ENCODE measurements at regions not wholly inside any gene's neighbourhood (a gene's known extent, or its start where the extent isn't known, plus 50 kb on each side); places are given as distances from the start of the nearest gene placed in this dataset.

- no peaks in the 10 kb centered on the region for H3K36me3 ChIP-seq
- no peaks in the 10 kb centered on the region for H3K27me3 ChIP-seq
- peak; percentile 65 to 66 for ATAC-seq (ENCODE audit: low FRiP score in 2 of 2)
- TF ChIP-seq POLR2AphosphoS5 (IDR thresholded peaks at IDR 0.05) = peak in 1 of 2 donors; percentile 11
- no peak for TF ChIP-seq POLR2A (IDR thresholded peaks at IDR 0.05)
- no peak for TF ChIP-seq CTCF (IDR thresholded peaks at IDR 0.05)
- TF ChIP-seq EP300 (IDR thresholded peaks at IDR 0.05) = no peak
- no peak for DNase-seq
- H3K4me1 ChIP-seq = peaks cover 3 to 12% (median 7%) of the 10 kb centered on the region in 4 donors
- no peak overlapping the region for H3K4me3 ChIP-seq
- peak overlapping the region in 3 of 4 donors; percentile 19 to 65 (median 21) for H3K27ac ChIP-seq
- 71 to 80% methylated on average over 3 to 5 of the region's 5 CpGs for WGBS, 2 donors
- no peaks in the 10 kb centered on the region for H3K9me3 ChIP-seq
Measured at GRCh38 chr7:33719059-33719581, 186.2 kb upstream of the BMPER start.

- no peak overlapping the region for H3K4me3 ChIP-seq
- ATAC-seq (ENCODE audit: low FRiP score in 2 of 2) (no peak), DNase-seq (no peak)
- no peaks in the 10 kb centered on the region for H3K36me3 ChIP-seq
- H3K9me3 ChIP-seq = no peaks in the 10 kb centered on the region
- no peak for TF ChIP-seq POLR2A (IDR thresholded peaks at IDR 0.05)
- TF ChIP-seq CTCF (IDR thresholded peaks at IDR 0.05) = no peak
- TF ChIP-seq POLR2AphosphoS5 (IDR thresholded peaks at IDR 0.05) = no peak
- no peak for TF ChIP-seq EP300 (IDR thresholded peaks at IDR 0.05)
- peaks cover 13 to 18% (median 14%) of the 10 kb centered on the region in 4 donors for H3K4me1 ChIP-seq
- WGBS, 2 donors = 98 to 99% methylated on average over 4 of the region's 4 CpGs
- no peak overlapping the region for H3K27ac ChIP-seq
- H3K27me3 ChIP-seq = no peaks in the 10 kb centered on the region
Measured at GRCh38 chr7:33720139-33720538, 185.2 kb upstream of the BMPER start.

- Histone ChIP-seq H3K4me3 (no peak overlapping the region), H3K27me3 (no peaks in the 10 kb centered on the region), H3K9me3 (no peaks in the 10 kb centered on the region), H3K4me1 (peaks cover 13 to 18% (median 16%) of the 10 kb centered on the region in 4 donors), H3K27ac (no peak overlapping the region), H3K36me3 (no peaks in the 10 kb centered on the region)
- TF ChIP-seq POLR2A (IDR thresholded peaks at IDR 0.05) = no peak
- TF ChIP-seq EP300 (IDR thresholded peaks at IDR 0.05) = no peak
- TF ChIP-seq CTCF (IDR thresholded peaks at IDR 0.05) = no peak
- no peak for TF ChIP-seq POLR2AphosphoS5 (IDR thresholded peaks at IDR 0.05)
- WGBS, 2 donors = 76% methylated on average over 3 of the region's 3 CpGs; no CpG with 5 or more reads in 1 of the 2 donors
- DNase-seq (no peak), ATAC-seq (ENCODE audit: low FRiP score in 2 of 2) (no peak)
Measured at GRCh38 chr7:33720870-33721269, 184.5 kb upstream of the BMPER start.

- H3K4me3 ChIP-seq = no peak overlapping the region
- no peak overlapping the region for H3K27ac ChIP-seq
- DNase-seq = no peak
- ATAC-seq (ENCODE audit: low FRiP score in 2 of 2) = no peak
- no peaks in the 10 kb centered on the region for H3K27me3 ChIP-seq
- peaks cover 11 to 24% (median 18%) of the 10 kb centered on the region in 4 donors for H3K4me1 ChIP-seq
- 92% methylated on average over 4 of the region's 4 CpGs for WGBS, 2 donors
- no peaks in the 10 kb centered on the region for H3K9me3 ChIP-seq
- no peak for TF ChIP-seq CTCF (IDR thresholded peaks at IDR 0.05)
- no peak for TF ChIP-seq POLR2A (IDR thresholded peaks at IDR 0.05)
- TF ChIP-seq POLR2AphosphoS5 (IDR thresholded peaks at IDR 0.05) = no peak
- TF ChIP-seq EP300 (IDR thresholded peaks at IDR 0.05) = no peak
- H3K36me3 ChIP-seq = no peaks in the 10 kb centered on the region
Measured at GRCh38 chr7:33721895-33722294, 183.4 kb upstream of the BMPER start.

Data from upper lobe of left lung (tissue), 6 donors.